ENCODE measurements at regions not wholly inside any gene's neighbourhood (a gene's known extent, or its start where the extent isn't known, plus 50 kb on each side); places are given as distances from the start of the nearest gene placed in this dataset.
"Not testable (repeated sequence)": the region's sequence is repeated elsewhere in the genome, so short reads cannot be mapped to it uniquely, and the experiment has no call there.

DNA sequence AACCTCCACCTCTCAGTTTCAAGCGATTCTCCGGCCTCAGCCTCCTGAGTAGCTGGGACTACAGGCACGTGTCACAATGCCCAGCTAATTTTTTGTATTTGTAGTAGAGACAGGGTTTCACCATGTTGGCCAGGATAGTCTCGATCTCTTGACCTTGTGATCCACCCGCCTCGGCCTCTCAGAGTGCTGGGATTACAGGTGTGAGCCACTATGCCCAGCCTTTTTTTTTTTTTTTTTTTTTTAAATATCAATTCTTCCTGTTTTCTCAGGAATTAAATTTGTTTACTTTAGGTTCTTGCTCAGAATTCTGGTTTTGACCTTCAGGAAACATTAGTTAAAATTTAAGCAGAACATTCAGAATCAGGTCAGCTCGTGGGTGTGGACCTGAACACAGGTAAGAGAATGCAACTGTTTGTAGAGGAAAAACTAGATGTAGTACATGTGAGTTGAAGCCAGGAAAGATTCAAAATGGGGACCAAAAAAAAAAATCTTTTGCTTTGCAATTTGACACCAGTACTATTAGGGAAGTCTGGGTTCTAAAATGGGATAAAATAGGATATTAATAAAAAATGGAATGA, 65.5 kb upstream of the ERV3-1 start:
- TF ChIP-seq POLR2A, POLR2AphosphoS5 (IDR thresholded peaks at IDR 0.05; ENCODE audit: low read depth, low read length): not testable (repeated sequence)

Measured in GM12892 (cell line).